Fibroblast of the conjunctiva (primary cell): ENCODE measurements at regions not wholly inside any gene's neighbourhood (a gene's known extent, or its start where the extent isn't known, plus 50 kb on each side); places are given as distances from the start of the nearest gene placed in this dataset.

ENCODE experiments used
- DNase-seq: peaks from one replicate; pipeline ENCODE4 v3.0.0-alpha.2; 2010; ENCODE audit warnings: low read depth

DNA sequence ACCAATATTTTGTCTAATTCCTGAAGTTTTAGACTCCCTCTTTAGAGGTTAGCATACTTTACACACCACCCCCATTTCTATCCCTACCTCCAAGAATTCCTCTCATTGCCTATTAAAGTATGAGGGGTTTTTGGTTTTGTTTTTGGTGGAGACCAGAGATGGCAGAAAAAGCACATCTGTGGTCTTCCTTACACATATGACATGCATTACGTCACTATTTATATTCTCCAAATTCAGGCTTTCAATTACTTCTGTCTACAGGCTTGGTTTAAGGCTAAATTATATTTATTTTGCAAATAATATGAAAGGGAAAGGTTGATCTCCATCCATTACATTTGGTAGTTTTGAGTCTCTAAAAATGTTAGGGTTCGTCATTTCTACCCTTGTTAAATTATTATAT is 674.6 kb downstream of the LMO4 start:
- no peak for DNase-seq

DNA sequence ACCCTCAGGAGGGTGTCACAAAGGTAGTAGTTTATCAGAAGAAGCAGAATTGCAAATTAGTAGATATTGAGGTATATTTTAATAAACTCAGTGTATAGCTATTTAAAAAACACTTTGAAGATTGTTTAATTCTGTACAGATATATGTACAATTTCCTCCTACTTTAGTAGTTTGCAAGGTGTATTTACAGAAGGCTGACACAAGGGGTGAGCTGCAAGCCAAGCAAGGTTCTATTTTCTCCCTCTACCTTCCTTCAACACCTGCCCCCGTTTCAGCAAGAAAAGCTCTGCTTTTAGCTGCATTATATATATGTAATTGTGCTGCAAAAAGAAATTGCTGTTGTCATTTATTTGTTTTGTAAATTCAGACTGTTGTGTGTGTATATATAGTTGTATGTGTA is 674.2 kb upstream of the PKN2 start:
- DNase-seq = no peak

DNA sequence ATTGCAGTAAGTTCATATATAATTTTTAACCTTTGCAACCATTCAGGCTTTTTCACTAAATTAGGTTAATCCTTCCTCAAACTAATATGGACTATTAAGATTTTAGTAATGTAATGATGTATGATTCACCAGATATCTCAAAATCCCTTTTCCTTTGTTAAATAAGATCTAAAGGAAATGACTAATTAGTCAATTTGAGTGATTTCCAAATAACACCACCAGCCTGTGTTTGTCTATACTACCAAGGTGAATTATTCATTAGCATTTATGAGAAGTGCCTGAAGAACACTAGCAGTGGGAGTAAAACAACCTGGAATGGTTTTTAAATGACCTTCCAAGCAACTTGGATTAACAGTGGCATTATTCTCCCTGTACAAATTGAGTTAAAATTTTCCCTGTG is 670.6 kb upstream of the PKN2 start:
- DNase-seq = no peak

DNA sequence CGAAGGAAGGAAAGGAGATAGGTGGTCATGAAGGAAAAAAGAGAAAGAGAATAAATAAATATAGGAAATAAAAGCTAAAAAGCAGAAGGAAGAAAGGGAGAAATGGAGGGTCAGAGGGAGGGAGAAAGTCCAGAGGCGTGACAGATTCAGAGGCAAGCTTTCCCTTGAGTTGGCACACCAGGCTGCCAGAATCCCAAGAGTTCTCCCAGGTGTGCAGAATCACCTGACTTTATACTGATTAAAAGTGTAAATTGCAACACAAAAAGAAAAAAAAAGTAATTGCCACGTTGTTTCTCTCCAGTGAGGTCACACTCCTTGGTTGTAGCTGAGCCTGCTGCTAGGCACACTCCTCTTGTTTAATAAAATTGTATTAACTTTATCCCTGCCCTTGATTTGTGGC is 669.9 kb upstream of the PKN2 start:
- DNase-seq = no peak

DNA sequence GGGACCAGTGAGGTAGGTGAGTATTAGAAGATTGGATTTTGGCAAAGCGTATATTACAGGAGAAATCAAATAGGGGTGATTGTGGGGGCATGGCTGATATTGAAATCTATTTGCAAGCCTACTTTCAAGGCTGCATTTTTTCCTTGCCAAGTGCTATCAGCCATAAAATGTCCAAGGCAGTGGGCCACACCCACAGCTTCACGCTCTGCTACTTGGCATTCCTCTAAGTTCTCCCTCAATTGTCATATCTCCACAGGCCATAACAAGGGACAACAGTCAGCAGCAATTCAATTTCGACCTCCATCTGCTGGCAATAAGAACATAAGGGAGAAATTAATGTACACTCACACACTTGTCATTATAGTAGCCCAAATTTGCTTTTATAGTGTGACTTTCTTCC is 667.1 kb upstream of the PKN2 start:
- DNase-seq = no peak

DNA sequence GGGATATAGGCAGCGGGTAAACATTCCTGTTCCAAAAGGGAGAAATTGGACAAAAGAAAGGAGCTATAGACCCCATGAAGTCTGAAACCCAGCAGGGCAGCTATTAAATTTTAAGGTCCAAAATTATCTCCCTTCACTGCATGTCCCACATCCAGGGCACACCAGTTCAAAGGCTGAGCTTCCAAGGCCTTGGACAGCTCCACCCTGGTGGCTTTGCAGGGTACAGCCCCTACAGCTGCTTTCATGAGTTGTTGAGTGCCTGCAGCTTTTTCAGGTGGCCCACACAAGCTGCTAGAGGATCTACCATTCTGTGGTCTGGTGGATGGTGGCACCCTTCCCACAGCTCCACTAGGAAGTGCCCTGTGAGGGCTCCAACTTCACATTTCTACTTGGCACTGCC is 662.5 kb upstream of the PKN2 start:
- DNase-seq = no peak

DNA sequence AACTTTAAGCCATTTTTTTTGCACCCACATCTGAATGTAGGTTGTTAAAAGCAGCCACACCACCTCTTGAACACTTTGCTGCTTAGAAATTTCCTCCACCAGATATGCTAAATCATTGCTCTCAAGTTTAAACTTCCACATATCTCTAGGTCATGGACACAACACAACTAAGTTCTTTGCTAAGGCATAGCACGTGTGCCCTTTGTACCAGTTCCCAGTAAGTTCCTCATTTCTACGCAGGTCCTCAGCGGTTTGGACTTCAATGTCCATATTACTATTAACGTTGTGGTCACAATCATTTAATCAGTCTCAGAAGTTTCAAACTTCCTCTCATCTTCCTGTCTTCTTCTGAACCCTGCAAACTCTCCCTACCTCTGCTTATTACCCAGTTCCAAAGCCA is 661.6 kb upstream of the PKN2 start:
- DNase-seq = no peak

DNA sequence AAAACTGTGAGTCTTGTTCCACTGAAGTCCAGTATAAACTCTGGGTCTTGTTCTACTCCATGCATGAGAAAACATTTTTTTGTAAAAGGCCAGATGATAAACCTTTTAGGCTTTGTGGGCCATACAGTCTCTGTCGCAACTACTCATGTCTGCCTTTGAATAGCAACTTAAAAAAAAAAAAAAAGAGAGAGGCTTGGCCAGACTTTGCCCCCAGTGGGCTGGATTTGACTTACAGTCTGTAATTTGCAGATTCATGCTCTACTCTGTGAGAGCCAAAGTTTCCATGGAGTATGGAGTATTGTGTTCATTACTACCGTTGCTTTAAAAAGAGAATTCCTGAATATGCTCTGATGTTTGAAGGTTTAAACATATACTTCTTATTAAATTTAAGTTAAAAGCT is 654.9 kb upstream of the PKN2 start:
- DNase-seq = peak; percentile 13

DNA sequence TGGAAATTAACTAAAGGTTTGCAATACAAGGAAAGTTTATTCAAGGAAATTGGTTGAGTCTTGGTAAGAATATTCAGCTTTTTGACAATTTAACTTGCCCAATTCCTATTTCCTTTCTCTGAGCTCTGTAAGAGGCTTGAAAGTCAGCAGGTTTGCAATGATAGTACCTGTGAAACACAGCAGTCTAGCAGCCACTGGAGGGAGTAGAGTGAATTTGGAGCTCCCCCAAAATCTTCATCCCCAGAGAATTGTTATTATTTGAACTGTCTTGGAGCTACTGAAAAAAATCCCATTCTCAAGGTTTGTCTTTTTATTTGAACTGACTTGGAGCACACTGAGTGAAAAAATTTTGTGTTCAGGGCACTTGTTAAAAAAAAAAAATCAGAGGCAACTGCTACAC is 654.2 kb upstream of the PKN2 start:
- no peak for DNase-seq

DNA sequence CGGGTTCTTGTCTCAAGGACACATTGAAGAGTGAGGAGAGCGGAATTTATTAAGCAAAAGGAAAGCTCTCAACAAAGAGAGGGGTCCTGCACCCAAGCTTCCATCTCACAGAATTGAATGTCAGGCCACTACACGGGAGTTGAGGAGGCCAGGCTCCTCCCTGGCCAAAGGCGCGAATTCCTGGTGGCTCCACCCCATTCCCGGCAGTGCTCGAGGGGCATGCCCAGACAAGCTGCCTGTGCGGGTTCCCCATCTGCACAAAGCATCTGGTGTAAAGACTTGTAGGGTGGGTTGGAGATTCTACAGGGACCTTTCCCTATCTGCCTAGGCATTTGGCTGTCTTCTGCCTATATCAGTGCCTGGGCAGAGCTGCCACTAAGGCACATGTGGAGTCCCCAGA is 648.5 kb upstream of the PKN2 start:
- DNase-seq = no peak

DNA sequence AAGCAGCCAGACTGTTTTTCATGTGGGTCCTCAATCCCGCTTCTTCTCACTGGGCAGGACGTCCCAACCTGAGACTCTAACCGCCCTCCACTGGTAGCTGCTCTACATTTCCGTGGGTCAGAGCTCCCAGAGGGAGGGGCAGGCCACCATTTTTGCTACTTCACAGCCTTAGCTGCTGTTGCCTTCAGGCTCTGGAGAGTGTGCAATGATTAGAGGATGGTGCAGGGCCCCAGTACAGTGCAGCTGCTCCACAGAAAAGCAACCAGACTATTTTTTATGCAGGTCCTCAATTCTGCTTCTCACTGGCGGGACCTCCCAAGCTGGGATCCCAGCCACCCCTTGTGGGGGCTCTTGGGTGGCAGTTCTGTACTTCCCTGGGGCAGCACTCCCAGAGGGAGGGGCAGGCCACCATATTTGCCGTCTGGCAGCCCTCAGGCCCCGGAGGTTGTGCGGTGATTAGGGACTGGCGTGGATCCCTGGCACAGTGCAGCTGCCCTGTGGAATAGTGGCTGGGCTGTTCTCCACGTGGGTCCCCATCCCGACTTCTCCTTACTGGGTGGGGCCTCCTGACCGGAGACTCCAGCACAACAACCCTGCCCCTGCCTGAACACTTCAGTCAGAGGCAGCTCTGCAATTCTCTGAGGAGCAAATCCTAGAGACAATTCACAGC is 647.6 kb upstream of the PKN2 start:
- no peak for DNase-seq

DNA sequence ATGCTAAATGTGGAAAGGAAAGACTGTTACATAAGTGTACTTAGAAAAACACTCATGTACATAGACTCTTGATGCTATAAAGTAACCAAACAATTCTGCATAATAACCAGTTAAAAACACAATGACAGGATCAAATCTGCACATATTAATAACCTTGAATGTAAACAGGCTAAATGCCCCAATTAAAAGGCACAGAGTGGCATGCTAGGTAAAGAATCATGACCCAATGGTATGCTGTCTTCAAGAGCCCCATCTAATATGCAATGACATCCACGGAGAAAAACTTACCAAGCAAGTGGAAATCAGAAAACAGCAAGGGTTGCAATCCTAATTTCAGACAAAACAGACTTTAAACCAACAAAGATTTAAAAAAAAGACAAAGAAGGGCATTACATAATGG is 644.8 kb upstream of the PKN2 start:
- no peak for DNase-seq

DNA sequence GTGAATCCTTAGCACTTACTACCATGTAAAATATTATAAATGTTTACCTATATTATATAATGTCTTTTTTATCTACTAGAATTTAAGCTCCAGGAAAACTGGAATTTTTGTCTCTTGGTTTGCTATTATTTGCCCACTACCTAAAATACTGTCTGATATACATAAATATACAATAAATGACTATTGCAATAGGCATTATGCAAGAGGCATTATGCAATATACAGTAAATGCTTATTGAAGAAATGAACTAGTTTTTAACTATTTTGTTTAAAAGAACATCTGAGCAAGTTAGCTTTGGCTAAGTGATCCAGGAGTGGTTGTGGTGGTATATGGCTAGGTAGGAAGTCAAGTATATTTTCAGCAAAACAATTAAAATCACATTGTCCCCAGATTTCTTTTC is 640.2 kb upstream of the PKN2 start:
- DNase-seq = no peak

DNA sequence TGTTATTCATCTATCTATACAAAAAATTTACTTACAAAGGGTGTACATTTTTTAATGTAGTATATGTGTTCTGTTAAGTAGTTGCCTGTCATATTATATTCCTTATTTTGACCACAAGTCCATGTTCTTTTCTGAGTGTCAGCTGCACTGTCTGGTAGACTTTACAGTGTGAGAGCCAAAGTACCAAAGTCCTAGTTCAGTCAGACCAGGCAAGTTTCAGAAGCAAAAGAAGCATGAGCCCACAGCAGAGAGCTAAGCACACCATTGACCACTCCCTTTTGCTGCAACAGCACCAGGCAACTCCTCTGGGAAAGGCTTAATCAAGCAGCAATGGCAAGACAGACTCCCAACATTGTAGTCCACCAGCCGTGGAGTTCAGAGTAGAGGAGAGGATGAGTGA is 631.9 kb upstream of the PKN2 start:
- DNase-seq = no peak

DNA sequence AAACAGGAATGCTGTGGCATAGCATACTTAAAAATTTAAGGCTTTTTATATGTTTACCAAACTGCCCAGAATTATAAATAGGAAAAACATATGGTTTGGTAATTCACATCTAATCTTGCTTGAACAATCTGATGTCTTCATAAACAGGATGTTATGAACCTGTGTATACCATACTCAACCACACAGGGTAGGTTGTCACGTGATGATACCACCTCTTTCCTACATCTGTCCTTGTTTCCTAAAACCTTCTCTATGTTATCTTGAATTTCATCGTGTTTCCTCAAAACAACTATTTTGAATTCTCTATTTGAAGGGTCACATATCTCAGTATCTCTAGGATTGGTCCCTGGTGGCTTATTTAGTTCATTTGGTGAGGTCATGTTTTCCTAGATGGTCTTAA is 631.0 kb upstream of the PKN2 start:
- no peak for DNase-seq

DNA sequence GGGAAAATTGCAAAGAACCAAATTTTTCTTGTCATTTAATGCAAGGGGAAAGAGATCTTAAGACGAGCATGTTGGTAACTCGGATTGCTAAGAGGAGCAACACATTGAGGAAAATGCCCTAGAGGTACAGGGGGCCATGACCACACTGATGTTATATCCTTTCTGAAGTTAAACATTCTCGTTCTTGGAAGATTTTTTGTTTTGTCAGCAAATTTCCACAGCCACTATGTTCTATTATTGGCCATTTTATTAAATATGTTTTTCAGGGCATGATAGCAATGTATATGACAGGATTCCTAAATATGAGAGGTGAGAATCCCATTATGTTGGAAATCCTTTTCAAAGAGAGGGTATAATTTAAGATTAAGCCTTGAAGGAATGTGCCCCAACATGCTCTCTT is 627.2 kb upstream of the PKN2 start:
- no peak for DNase-seq

DNA sequence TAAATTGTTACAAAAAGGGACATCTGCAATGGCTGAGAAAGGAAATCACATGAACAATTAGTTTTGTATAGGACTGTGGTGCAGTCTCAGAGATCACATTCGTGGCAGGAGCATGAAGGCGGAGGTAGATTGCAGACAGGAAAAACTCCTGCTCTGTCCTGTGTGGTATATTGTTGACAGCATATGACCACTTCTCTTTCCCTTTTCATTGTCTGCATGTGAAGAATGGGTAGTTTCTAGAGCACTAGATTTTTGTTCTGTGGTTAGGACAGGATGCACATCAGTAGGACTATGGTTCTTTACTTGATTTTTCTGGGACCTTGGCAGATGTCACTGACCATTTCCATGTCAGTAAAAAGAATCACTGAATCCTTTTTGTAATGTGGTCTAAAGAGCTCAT is 625.9 kb upstream of the PKN2 start:
- DNase-seq = no peak

DNA sequence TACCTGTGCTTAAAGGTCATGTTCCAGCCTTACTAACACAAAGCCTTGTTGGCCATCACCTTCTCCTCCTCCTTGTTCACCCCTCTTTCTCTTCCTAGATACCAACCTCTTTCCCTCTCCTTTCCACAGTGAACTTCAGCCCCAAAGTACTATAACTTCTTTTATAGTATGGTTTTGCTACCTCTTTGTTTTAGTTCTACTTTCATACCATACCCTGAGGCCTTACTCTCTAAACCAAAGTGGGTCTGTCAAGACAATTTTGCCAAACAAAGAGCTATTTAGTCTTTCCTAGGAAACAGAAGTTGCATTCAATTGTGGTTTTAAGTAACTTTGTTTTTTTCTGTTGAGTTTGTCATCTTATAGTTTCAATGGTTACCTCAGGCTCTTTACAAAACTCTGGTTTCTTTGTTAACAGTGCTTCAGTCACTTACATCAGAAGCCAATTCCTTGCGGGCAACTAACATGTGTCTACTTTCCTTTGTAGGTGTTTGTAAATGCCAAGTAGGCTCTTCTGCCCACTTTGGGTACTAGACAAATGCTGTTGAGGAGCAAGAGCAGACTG is 623.9 kb upstream of the PKN2 start:
- no peak for DNase-seq

DNA sequence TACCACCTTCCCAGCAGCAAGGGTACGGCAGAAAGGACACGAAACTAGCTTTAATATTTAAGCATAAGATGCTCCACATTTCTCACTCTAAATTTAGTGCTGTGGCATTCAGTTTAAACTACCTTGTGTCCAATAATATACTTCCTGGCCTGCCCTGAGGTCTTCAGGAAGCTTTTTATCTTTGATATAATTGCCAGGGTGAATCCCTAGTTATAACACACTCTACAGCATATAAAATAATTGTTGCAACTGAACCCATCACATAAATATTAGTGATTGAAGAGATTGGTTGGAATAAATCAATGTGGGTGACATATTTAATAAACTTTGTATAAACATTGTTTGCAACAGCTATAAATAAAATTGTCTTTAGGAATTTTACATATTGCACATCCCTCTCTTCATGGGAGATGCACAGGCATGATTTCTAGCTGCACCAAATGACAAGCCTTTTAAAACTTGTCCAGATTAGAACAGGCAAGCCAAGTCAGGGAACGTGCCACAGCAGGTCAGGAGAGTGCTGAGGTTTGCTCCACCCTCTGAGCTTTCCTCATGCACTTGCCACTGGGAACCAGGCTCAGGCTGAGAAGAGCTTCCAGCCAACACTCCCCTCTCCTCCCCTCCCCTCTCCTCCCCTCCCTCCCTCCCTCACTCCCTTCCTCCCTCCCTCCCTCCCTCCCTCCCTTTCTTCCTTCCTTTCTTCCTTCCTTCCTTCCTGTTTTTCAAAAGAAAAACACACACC is 623.2 kb upstream of the PKN2 start:
- no peak for DNase-seq

DNA sequence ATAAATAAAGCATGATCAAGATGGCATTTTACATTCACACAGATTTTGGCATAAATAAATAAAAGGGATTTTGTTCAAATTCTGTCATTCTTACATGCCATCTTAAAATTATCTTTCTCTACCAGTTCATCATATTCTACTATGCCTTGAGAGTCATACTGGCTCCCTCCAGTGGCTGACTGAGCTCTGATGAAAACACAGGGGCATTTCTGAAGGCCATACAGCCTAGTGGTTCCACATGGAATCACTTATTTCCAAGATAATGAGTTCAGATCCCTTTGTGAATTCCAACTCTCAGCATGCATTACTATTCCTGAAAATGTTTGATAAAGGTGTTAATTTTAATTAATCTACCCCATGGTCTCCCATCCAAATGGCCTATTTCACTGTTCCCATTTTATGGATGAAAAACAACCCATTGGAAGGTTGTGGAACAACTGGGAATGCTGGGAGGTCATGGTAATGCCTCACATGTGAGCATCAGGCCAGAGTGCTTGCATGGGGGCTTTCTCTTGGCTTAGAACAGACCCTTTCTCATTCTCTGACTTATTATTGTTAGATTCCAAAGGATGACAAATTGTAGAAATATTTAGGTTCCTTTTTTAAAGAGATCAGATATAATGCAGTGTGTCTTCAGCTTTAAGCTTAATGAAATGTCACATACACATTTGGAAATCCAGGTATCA is 622.4 kb upstream of the PKN2 start:
- peak; percentile 34 for DNase-seq

DNA sequence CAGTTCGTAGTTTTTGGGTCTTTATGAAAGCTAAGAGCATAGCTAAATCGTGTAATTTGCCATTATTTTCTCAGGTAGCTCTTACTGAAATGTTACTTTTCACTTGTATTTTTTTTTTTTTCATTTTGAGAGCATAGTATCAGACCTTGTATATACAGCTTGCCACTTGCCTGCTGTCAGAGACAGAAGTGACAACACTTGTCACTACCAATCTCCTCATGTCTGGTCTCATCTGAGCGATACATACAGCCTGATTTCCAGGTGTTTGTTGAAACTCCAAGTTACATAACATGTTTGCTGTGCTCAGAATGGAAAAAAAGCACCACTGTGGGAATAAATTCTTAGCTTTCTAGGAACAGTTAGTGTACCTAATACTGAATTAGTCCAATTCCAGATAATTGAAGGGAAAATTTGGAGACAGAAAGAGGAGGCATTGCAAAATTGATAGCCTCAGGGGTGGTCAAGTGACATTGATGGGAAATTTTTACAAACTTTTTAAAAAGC is 621.4 kb upstream of the PKN2 start:
- DNase-seq = no peak

DNA sequence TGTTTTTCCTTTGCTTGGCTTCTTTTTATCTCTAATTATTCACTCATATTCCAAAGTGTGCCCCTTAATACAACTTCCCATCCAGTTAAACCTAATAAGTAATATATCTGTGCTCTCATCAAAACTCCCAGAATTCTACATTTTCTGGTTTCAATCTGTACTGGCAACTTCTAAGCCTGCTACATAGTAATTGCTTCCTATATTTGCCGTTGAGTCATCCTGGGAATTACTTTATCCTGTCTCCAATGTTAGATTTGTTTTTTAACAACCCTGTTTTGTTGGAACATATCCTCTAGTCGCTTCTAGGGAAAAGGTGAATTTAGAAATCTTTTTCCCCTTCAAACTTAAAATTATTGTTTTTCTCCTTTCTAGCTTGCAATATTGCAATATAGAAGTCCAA is 620.5 kb upstream of the PKN2 start:
- no peak for DNase-seq

DNA sequence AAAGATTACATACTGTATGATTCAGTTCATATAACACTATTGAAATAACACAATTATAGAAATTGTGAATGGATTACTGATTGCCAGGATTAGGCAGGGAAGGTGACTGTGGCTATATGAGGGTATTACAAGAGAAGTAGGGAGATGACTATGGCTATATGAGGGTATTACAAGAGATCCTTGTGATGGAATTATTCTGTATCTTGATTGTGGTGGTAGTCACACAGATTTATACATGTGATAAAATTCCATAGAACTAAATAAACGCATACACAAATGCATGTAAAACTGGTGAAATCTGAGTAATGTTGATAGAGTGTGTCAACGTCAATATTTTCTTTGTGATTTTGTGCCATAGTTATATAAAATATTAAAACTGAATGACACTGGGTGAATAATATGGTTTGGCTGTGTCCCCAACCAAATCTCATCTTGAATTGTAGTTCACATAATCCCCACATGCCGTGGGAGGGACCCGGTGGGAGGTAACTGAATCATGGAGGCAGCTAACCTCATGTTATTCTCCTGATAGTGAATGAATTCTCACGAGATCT is 615.6 kb upstream of the PKN2 start:
- DNase-seq = no peak
